Kidney epithelial cell (primary cell): ENCODE measurements at regions not wholly inside any gene's neighbourhood (a gene's known extent, or its start where the extent isn't known, plus 50 kb on each side); places are given as distances from the start of the nearest gene placed in this dataset.

Experiments used
- DNase-seq: peaks from one replicate; pipeline ENCODE4 v3.0.0-alpha.2; 2010; ENCODE audit warnings: low read depth
- H3K27me3 ChIP-seq: 2 replicates; pipeline ENCODE4 v1.6.0; 2011; ENCODE audit warnings: low read length; ENCODE audit not compliant: control insufficient read depth, insufficient read depth
- H3K36me3 ChIP-seq: 2 replicates; pipeline ENCODE4 v1.5.1; 2011; ENCODE audit warnings: low read length; ENCODE audit not compliant: control insufficient read depth, insufficient read depth
- H3K4me3 ChIP-seq: 2 replicates; pipeline ENCODE4 v1.5.1; 2011; ENCODE audit warnings: low read depth, mild to moderate bottlenecking, control low read depth, low read length
- TF ChIP-seq, protein P1 (sequence below): IDR thresholded peaks from 2 replicates; pipeline ENCODE4 v1.5.1; 2011; ENCODE audit warnings: mild to moderate bottlenecking, moderate library complexity, low read length, control low read depth, inconsistent platforms; ENCODE audit not compliant: insufficient read depth, poor library complexity, severe bottlenecking

DNA sequence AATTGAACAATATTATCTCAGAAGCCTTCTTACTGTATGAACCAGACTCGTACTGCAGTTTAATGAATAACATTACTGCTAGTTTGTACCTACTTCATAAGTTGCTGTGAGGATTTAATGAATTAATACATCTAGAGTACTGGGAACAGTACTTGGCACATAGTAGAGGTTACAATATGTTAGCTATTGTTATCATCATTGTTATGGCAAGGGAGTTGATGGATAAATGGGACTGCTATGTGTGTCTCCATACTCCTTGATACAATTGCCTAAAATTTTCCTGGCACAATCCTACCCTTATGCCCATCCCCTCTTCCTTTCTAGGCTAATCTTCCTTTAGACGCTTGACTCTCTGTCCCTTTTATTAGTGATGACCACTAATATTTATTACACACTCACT is 473.6 kb downstream of the MCTP2 start:
- TF ChIP-seq, protein P1, sequence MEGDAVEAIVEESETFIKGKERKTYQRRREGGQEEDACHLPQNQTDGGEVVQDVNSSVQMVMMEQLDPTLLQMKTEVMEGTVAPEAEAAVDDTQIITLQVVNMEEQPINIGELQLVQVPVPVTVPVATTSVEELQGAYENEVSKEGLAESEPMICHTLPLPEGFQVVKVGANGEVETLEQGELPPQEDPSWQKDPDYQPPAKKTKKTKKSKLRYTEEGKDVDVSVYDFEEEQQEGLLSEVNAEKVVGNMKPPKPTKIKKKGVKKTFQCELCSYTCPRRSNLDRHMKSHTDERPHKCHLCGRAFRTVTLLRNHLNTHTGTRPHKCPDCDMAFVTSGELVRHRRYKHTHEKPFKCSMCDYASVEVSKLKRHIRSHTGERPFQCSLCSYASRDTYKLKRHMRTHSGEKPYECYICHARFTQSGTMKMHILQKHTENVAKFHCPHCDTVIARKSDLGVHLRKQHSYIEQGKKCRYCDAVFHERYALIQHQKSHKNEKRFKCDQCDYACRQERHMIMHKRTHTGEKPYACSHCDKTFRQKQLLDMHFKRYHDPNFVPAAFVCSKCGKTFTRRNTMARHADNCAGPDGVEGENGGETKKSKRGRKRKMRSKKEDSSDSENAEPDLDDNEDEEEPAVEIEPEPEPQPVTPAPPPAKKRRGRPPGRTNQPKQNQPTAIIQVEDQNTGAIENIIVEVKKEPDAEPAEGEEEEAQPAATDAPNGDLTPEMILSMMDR = no peak
- no peaks in the 10 kb centered on the region for H3K27me3 ChIP-seq
- no peak overlapping the region for H3K4me3 ChIP-seq
- no peak for DNase-seq
- H3K36me3 ChIP-seq = no peaks in the 10 kb centered on the region

DNA sequence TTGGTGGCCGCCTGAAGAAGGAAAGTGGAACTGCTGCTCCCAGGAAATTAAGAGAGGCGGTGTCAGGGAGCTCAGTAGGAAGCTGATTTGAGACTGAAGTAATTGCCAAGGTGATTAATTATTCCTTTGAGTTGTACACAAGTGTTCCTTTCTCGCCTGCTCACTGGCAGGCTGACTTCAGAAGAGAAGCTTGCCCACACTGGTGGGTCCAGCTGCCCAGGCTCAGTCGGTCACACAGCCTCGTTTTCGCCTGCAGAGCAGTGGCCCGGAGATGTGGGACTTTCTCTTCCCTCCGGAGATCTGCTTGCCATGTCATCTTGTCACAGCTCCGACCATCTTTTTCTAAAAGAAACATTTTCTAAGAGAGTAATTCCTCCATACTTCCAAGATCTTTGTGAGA is 478.0 kb downstream of the MCTP2 start:
- DNase-seq = no peak
- no peaks in the 10 kb centered on the region for H3K27me3 ChIP-seq
- H3K4me3 ChIP-seq = no peak overlapping the region
- TF ChIP-seq, protein P1 = no peak
- H3K36me3 ChIP-seq = no peaks in the 10 kb centered on the region

DNA sequence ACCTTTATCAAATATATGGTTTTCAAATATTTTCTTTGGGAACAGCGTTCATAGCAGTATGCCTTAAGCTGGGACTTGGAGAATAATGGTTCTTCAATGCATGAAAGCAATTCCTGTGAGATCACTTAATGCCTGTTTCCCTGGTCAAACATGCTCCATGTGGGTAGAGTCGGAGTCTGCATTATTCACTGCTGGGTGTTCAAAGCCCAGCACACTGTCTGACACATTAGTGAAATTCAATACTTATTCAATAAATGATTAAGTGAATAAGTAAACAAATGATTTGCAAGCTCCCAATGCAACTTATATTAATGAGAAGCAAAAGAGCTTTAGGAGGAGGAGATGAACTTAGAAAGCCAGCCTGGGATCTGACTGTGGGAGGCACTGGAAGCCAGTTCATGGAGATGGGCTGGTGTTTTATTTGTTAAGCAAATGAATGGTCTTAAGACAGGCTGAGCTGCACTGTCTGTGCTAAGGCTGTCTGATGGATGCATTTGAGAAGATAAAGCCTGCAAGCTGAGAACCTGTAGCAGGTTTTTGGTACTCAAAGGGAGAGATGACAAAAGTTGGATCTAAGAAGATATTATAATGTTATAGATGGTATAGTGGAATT is 490.8 kb downstream of the MCTP2 start:
- no peak for DNase-seq
- Histone ChIP-seq H3K36me3 (no peaks in the 10 kb centered on the region), H3K27me3 (no peaks in the 10 kb centered on the region), H3K4me3 (no peak overlapping the region)
- TF ChIP-seq, protein P1 = no peak

DNA sequence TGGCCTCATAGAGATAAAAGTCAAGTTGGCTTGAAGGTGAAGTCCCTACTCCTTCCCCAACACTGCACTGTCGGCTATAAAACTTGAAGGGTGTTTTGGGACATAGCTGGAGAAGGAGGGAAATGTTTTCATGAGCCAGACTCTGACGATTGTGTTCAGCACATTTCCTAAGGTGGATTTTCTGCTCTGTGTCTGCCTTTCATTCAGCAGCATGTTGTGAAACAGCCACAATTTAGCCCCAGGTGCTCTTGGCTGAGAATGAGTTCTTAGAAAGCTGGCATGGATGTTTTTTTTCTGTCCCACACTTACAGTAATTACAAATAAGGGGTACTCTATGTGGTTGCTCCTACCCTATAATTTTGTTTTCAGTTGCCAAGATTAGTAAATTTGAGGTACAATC is 492.4 kb downstream of the MCTP2 start:
- H3K27me3 ChIP-seq = no peaks in the 10 kb centered on the region
- H3K4me3 ChIP-seq = no peak overlapping the region
- no peak for DNase-seq
- H3K36me3 ChIP-seq = no peaks in the 10 kb centered on the region
- TF ChIP-seq, protein P1 = no peak

DNA sequence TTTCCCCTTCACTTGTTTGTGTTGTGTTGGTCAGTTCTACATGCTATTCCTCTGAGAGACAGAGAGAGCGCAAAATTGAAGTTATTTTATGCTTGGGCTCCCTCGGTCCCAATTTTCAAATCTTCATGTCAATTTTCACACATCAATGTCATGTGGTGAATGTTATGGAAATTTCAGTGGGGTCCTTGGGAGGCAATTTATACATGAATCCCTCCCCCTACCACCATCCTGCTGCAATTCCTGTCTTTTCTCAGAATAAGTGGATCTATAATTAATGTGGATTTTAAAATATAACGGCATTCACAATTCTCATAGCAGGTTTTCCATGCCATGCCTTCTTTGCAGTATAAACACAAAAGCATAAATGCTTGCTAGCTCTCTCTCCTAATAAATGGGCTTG is 499.9 kb downstream of the MCTP2 start:
- DNase-seq = no peak
- TF ChIP-seq, protein P1 = no peak
- H3K27me3 ChIP-seq = no peaks in the 10 kb centered on the region
- no peak overlapping the region for H3K4me3 ChIP-seq
- H3K36me3 ChIP-seq = no peaks in the 10 kb centered on the region

DNA sequence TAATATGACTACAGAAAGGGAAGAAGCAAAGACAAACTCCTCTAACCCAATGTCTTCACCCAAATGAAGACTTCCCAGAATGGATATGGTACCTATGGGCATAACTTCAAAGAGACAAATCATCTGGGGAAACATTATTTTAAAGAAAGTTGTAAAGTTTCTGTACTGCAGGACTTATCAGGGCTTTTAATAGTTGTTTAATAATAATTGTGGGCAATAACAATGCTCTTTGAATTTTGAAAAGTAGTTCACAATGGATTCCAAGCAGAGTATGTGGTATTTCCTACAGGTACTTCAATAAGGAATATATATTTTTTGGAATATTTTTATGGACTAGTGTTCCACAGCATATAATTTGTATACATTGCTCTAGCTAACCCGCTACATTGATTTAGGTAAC is 503.1 kb downstream of the MCTP2 start:
- DNase-seq = no peak
- no peak overlapping the region for H3K4me3 ChIP-seq
- TF ChIP-seq, protein P1 = no peak
- no peaks in the 10 kb centered on the region for H3K27me3 ChIP-seq
- no peaks in the 10 kb centered on the region for H3K36me3 ChIP-seq
